SK-N-MC (cell line): ENCODE measurements at regions not wholly inside any gene's neighbourhood (a gene's known extent, or its start where the extent isn't known, plus 50 kb on each side); places are given as distances from the start of the nearest gene placed in this dataset.

ENCODE experiments used
- EZH2 ChIP-seq: fragments of 200-600 bp; sonication (generic); IDR thresholded peaks from one replicate; pipeline ENCODE4 v1.6.1; 2017; ENCODE audit warnings: antibody characterized with exemption
- FOXP2 ChIP-seq: optimal IDR thresholded peaks from 2 replicates; pipeline ENCODE3; 2011; ENCODE audit warnings: mild to moderate bottlenecking, moderate library complexity; ENCODE audit not compliant: insufficient read depth; ENCODE audit errors: extremely low read length, control extremely low read depth
- POLR2AphosphoS5 ChIP-seq: IDR thresholded peaks from 2 replicates; pipeline ENCODE4 v1.6.1; 2012; ENCODE audit warnings: mild to moderate bottlenecking, low read depth, low read length, borderline replicate concordance

DNA sequence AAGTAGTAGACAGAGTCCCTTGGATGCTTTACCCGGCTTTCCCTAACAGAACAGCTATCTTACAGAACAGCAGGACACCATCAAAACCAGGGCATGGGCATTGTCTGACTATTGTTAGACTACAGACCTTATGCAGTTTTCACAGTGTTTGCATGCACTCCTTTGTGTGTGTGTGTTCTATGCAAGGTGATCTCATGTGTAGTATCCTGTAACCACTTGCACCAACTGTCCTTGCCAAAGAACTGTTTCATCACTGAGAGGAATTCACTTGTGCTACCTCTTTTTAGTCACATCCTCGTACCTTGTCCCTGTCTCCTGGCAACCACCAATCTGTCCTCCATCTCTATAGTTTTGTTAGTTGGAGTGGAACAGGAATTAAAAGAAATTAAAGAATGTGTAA is 183.6 kb upstream of the PZP start:
- no peak for TF ChIP-seq EZH2
- no peak for TF ChIP-seq POLR2AphosphoS5
- TF ChIP-seq FOXP2 = no peak
